ENCODE measurements at regions not wholly inside any gene's neighbourhood (a gene's known extent, or its start where the extent isn't known, plus 50 kb on each side); places are given as distances from the start of the nearest gene placed in this dataset.

GRCh38 chr5:98497418-98497817 lies 276.0 kb upstream of the RGMB start:
- ATAC-seq (no peak), DNase-seq (ENCODE audit: missing footprints) (no peak)
- intact Hi-C loops (cut with DNase I) = no loop called here

GRCh38 chr5:98498028-98498427 lies 275.4 kb upstream of the RGMB start:
- ATAC-seq (no peak), DNase-seq (ENCODE audit: missing footprints) (no peak)
- intact Hi-C loops (cut with DNase I) = no loop called here

- DNase-seq (ENCODE audit: missing footprints) = no peak
- intact Hi-C loops (cut with DNase I) = no loop called here
- no peak for ATAC-seq
Observed at GRCh38 chr5:98499892-98500291, 273.6 kb upstream of the RGMB start.

GRCh38 chr5:98500811-98501210 lies 272.7 kb upstream of the RGMB start:
- ATAC-seq (no peak), DNase-seq (ENCODE audit: missing footprints) (no peak)
- intact Hi-C loops (cut with DNase I) = no loop called here

- DNase-seq (ENCODE audit: missing footprints) (no peak), ATAC-seq (no peak)
- intact Hi-C loops (cut with DNase I) = no loop called here
Observed at GRCh38 chr5:98503616-98504015, 269.8 kb upstream of the RGMB start.

- no peak for DNase-seq (ENCODE audit: missing footprints)
- intact Hi-C loops (cut with DNase I) = no loop called here
- no peak for ATAC-seq
Observed at GRCh38 chr5:98504505-98504904, 269.0 kb upstream of the RGMB start.

- ATAC-seq (no peak), DNase-seq (ENCODE audit: missing footprints) (no peak)
- intact Hi-C loops (cut with DNase I) = no loop called here
Observed at GRCh38 chr5:98510143-98510985, 263.1 kb upstream of the RGMB start.

GRCh38 chr5:98513380-98513779 lies 260.1 kb upstream of the RGMB start:
- intact Hi-C loops (cut with DNase I) = no loop called here
- DNase-seq (ENCODE audit: missing footprints) (no peak), ATAC-seq (no peak)

GRCh38 chr5:98514215-98514614 lies 259.2 kb upstream of the RGMB start:
- DNase-seq (ENCODE audit: missing footprints) (no peak), ATAC-seq (no peak)
- intact Hi-C loops (cut with DNase I) = no loop called here

- DNase-seq (ENCODE audit: missing footprints) = no peak
- intact Hi-C loops (cut with DNase I) = no loop called here
- ATAC-seq = no peak
Observed at GRCh38 chr5:98516701-98517100, 256.8 kb upstream of the RGMB start.

GRCh38 chr5:98517560-98518366 lies 255.7 kb upstream of the RGMB start:
- no peak for ATAC-seq
- intact Hi-C loops (cut with DNase I) = no loop called here
- no peak for DNase-seq (ENCODE audit: missing footprints)

GRCh38 chr5:98518754-98519153 lies 254.7 kb upstream of the RGMB start:
- DNase-seq (ENCODE audit: missing footprints) = no peak
- no peak for ATAC-seq
- intact Hi-C loops (cut with DNase I) = no loop called here

- ATAC-seq (no peak), DNase-seq (ENCODE audit: missing footprints) (no peak)
- intact Hi-C loops (cut with DNase I) = no loop called here
Observed at GRCh38 chr5:98519571-98519970, 253.9 kb upstream of the RGMB start.

- ATAC-seq (no peak), DNase-seq (ENCODE audit: missing footprints) (no peak)
- intact Hi-C loops (cut with DNase I) = loop anchor here (10.0 kb wide), 1 partner anchor 133 kb away; no protein-coding TSS in a partner anchor
Observed at GRCh38 chr5:98521821-98522220, 251.6 kb upstream of the RGMB start.

- DNase-seq (ENCODE audit: missing footprints) (no peak), ATAC-seq (no peak)
- intact Hi-C loops (cut with DNase I) = loop anchor here (10.0 kb wide), 1 partner anchor 130 kb away; no protein-coding TSS in a partner anchor
Observed at GRCh38 chr5:98524773-98525172, 248.7 kb upstream of the RGMB start.

GRCh38 chr5:98527846-98528245 lies 245.6 kb upstream of the RGMB start:
- ATAC-seq (no peak), DNase-seq (ENCODE audit: missing footprints) (no peak)
- intact Hi-C loops (cut with DNase I) = loop anchor here (10.0 kb wide), 1 partner anchor 127 kb away; no protein-coding TSS in a partner anchor

- DNase-seq (ENCODE audit: missing footprints) (no peak), ATAC-seq (no peak)
- intact Hi-C loops (cut with DNase I) = loop anchor here (10.0 kb wide), 1 partner anchor 125 kb away; no protein-coding TSS in a partner anchor
Observed at GRCh38 chr5:98529321-98529720, 244.1 kb upstream of the RGMB start.

GRCh38 chr5:98530224-98530623 lies 243.2 kb upstream of the RGMB start:
- intact Hi-C loops (cut with DNase I) = no loop called here
- ATAC-seq = no peak

GRCh38 chr5:98535901-98536300 lies 237.6 kb upstream of the RGMB start:
- ATAC-seq (no peak), DNase-seq (ENCODE audit: missing footprints) (no peak)
- intact Hi-C loops (cut with DNase I) = no loop called here

More at GRCh38 chr5:98530224-98530623, 243.2 kb upstream of the RGMB start:
- DNase-seq (ENCODE audit: missing footprints) = no peak

- intact Hi-C loops (cut with DNase I) = no loop called here
- ATAC-seq = no peak
- DNase-seq (ENCODE audit: missing footprints) = no peak
Observed at GRCh38 chr5:98540056-98540455, 233.4 kb upstream of the RGMB start.
